ENCODE measurements at regions not wholly inside any gene's neighbourhood (a gene's known extent, or its start where the extent isn't known, plus 50 kb on each side); places are given as distances from the start of the nearest gene placed in this dataset.

DNA sequence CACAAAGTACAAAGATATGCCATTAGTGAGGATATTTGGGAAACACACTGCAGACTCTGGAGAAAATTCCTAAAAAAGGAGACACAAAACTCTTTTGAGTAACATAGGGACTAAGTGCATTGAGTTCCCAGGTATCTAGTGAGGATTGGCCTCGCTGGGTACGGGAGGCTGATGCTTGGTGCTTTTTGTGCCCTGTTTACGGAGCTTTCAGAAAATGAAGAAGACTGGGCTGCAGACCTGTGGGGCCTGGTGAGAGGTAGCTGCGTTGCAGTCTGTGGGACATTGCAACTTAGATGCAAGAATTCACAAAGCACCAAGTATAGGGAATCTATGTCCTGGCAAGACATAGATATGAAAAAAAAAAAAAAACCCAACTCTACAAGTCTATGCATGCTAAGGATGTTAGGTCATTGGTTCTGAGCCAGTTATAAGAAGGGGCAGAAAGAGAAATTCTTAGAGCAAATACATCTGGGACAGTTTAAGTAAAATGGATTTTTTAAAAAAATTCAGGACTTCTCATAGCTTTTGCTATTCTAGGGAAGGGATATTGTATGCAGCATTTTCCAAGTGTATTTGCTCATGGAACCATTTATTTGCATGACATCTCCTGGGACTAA, 156.0 kb downstream of the SLC4A3 start:
- DNase-seq (ENCODE audit: insufficient read length, low spot score), result no peak
- FAIRE-seq, result no peak
- TF ChIP-seq, protein P1, sequence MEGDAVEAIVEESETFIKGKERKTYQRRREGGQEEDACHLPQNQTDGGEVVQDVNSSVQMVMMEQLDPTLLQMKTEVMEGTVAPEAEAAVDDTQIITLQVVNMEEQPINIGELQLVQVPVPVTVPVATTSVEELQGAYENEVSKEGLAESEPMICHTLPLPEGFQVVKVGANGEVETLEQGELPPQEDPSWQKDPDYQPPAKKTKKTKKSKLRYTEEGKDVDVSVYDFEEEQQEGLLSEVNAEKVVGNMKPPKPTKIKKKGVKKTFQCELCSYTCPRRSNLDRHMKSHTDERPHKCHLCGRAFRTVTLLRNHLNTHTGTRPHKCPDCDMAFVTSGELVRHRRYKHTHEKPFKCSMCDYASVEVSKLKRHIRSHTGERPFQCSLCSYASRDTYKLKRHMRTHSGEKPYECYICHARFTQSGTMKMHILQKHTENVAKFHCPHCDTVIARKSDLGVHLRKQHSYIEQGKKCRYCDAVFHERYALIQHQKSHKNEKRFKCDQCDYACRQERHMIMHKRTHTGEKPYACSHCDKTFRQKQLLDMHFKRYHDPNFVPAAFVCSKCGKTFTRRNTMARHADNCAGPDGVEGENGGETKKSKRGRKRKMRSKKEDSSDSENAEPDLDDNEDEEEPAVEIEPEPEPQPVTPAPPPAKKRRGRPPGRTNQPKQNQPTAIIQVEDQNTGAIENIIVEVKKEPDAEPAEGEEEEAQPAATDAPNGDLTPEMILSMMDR (IDR thresholded peaks at IDR 0.05; ENCODE audit: insufficient read depth, missing control alignments), result no peak

DNA sequence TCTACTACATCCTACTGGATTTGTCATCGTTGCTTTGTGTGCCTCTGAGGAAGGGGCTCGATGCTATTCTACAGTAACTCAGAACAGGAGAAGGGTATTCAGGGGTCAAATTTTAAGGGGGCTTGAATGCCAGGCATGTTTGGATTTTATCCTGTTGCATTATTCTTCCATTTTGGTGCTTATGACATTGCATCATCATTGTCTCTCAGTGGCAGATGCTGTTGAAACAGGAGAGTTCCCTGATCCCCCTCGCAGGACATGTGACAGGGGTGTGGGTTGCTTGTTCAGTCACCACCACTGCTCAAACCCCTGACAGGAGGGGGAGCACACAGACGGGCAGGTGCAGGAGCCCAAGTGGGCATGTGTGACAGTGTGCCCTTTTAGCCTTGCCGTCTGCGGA, 156.7 kb downstream of the SLC4A3 start:
- FAIRE-seq, result no peak
- DNase-seq (ENCODE audit: insufficient read length, low spot score), result no peak
- TF ChIP-seq, protein P1 (IDR thresholded peaks at IDR 0.05; ENCODE audit: insufficient read depth, missing control alignments), result no peak

DNA sequence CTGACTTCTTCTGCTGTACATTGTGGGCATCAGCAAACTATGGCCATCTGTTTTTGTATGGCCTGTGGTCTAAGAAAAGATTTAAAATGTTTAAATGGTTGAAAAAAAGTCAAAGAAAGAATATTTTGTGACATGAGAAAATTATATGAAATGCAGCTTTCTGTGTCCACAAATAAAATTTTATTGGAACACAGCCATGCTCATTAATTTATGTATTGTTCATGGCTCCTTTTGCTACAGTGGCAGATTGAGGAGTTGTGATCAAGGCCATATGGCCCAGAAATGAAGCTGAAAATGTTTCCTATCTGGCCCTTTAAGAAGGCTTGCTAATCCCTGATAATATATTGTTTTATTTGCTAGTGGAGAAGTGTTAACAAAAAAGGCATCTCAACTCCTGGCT, 162.0 kb downstream of the SLC4A3 start:
- TF ChIP-seq, protein P1 (IDR thresholded peaks at IDR 0.05; ENCODE audit: insufficient read depth, missing control alignments), result no peak
- no peak for FAIRE-seq

DNA sequence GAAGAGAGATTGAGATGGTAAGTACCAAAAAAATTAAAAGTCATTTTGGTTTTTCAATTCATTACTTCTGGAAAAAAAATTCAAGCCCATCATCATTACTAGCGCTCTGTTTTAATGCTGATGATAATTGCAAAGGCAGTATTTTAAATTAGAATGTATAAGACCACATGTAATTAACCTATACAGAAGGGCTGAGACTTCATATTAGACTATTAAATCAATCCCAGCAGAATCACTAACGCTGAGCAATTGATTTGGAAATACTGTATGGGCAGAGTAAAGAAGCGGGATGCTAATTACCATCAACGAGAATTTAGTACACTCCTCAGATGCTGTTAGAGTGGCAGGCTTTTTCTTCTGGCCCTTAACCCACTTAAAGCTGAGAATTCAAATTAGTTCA, 165.0 kb downstream of the SLC4A3 start:
- TF ChIP-seq, protein P1 (IDR thresholded peaks at IDR 0.05; ENCODE audit: insufficient read depth, missing control alignments), result no peak
- DNase-seq (ENCODE audit: insufficient read length, low spot score) (no peak), FAIRE-seq (no peak)

More for the DNA sequence above, 162.0 kb downstream of the SLC4A3 start:
- DNase-seq (ENCODE audit: insufficient read length, low spot score), result no peak

DNA sequence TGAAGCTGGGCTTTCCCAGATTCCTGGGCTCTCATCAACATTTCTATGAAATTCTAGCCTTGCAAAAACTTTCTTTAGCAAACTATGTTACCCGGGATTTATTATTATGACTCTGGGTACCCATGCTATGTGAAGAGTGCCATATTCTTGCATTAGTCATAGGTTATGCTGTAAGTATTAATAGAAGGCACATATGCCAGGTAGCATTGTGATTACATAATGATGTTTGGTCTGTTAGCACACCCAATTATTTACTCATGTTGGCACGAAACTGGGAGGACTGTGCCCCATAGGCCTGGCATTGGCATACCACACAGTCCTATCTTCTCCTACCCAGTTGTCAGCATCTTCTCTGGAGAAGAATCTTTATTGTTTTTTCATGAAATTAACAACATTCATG, 171.0 kb downstream of the SLC4A3 start:
- no peak for DNase-seq (ENCODE audit: insufficient read length, low spot score)
- TF ChIP-seq, protein P1 (IDR thresholded peaks at IDR 0.05; ENCODE audit: insufficient read depth, missing control alignments), result no peak
- no peak for FAIRE-seq

DNA sequence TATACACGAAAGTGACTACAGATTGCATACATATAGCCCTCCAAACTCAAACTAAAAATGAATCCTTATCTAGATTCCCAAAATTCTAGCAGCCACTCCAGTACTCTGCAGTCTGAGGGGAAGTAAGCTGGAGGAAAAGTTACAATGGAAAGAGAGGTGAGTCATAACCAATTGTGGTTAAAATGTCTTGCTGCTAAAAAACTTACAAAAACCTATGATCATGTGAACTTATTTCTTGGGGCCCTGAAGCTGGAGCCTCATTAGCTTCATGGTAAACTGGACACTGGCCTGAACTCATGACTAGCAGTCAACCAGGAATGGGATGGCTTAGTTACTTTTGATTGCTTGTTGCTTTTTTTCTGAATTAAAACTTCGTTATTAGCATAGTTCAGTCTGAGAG, 175.9 kb downstream of the SLC4A3 start:
- TF ChIP-seq, protein P1 (IDR thresholded peaks at IDR 0.05; ENCODE audit: insufficient read depth, missing control alignments), result no peak
- DNase-seq (ENCODE audit: insufficient read length, low spot score) (no peak), FAIRE-seq (no peak)

DNA sequence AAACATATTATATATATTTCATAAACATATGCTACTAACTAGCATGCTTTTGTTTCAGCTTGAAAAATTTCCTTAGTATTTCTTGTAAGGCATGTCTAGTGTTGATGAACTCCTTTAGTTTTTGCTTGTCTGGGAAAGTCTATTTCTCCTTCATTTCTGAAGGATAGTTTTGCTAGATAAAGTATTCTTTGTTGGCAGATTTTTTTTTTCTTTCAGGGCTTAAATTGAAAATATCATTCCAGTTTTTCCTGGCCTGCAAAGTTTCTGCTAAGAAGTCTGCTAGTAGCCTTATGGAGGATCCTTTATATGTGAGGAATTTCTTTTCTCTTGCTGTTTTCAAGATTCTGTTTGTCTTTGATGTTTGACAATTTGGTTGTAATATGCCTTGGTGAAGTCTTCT, 183.5 kb downstream of the SLC4A3 start:
- FAIRE-seq (no peak), DNase-seq (ENCODE audit: insufficient read length, low spot score) (no peak)
- TF ChIP-seq, protein P1 (IDR thresholded peaks at IDR 0.05; ENCODE audit: insufficient read depth, missing control alignments), result no peak
